HFFc6 (cell line): ENCODE measurements at regions not wholly inside any gene's neighbourhood (a gene's known extent, or its start where the extent isn't known, plus 50 kb on each side); places are given as distances from the start of the nearest gene placed in this dataset.

Experiments
- DNase-seq: peaks from one replicate; pipeline ENCODE4 v3.0.0-alpha.2; 2018
- H3K27ac Mint-ChIP-seq: 2 replicates; pipeline ENCODE4 v1.8.0; 2020; ENCODE audit warnings: mild to moderate bottlenecking, mixed read lengths
- H3K27me3 Mint-ChIP-seq: 2 replicates; pipeline ENCODE4 v1.8.0; 2021; ENCODE audit warnings: mild to moderate bottlenecking, moderate library complexity, mixed read lengths; ENCODE audit not compliant: insufficient read depth
- H3K36me3 Mint-ChIP-seq: 2 replicates; pipeline ENCODE4 v1.8.0; 2021; ENCODE audit warnings: low read depth, mixed read lengths
- H3K4me1 Mint-ChIP-seq: 2 replicates; pipeline ENCODE4 v1.8.0; 2020; ENCODE audit warnings: low read depth, mixed read lengths
- H3K4me3 Mint-ChIP-seq: 2 replicates; pipeline ENCODE4 v1.8.0; 2020; ENCODE audit warnings: mild to moderate bottlenecking, moderate library complexity, mixed read lengths
- H3K9me3 Mint-ChIP-seq: 2 replicates; pipeline ENCODE4 v1.8.0; 2020; ENCODE audit warnings: mild to moderate bottlenecking, mixed read lengths
- CTCF ChIP-seq: fragments of 200-600 bp; sonication (generic); IDR thresholded peaks from 2 replicates; pipeline ENCODE4 v1.5.0; 2021; ENCODE audit warnings: antibody characterized with exemption, mild to moderate bottlenecking

DNA sequence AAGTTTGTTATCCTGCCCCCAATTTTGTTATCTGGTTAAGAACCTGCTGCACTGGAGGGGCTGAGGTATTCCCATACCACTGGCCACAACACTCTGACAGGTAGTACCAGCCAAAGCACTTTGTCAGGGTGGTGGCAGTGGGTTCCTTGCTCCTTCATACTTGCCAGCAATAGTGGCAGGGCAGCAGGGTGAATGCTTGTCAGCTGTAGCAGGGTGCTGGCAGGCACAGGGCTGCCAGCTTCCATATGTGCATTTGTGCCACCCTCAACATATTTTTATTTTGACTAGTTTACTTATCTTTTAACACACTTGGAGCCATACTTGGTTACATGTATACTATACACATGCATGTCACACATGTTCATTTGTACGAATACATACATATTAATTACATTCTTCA lies 294.0 kb upstream of the VWC2 start:
- H3K4me3 Mint-ChIP-seq = no peak overlapping the region
- no peaks in the 10 kb centered on the region for H3K36me3 Mint-ChIP-seq
- H3K27ac Mint-ChIP-seq = no peak overlapping the region
- DNase-seq = no peak
- no peaks in the 10 kb centered on the region for H3K27me3 Mint-ChIP-seq
- peaks cover 75% of the 10 kb centered on the region for H3K9me3 Mint-ChIP-seq
- H3K4me1 Mint-ChIP-seq = no peaks in the 10 kb centered on the region
- TF ChIP-seq CTCF = no peak

- Mint-ChIP-seq H3K9me3 (peaks cover 80% of the 10 kb centered on the region), H3K36me3 (no peaks in the 10 kb centered on the region), H3K27ac (no peak overlapping the region), H3K27me3 (no peaks in the 10 kb centered on the region), H3K4me1 (no peaks in the 10 kb centered on the region), H3K4me3 (no peak overlapping the region)
- TF ChIP-seq CTCF = no peak
- DNase-seq = no peak
Measured at GRCh38 chr7:49479936-49480544, 293.4 kb upstream of the VWC2 start.

DNA sequence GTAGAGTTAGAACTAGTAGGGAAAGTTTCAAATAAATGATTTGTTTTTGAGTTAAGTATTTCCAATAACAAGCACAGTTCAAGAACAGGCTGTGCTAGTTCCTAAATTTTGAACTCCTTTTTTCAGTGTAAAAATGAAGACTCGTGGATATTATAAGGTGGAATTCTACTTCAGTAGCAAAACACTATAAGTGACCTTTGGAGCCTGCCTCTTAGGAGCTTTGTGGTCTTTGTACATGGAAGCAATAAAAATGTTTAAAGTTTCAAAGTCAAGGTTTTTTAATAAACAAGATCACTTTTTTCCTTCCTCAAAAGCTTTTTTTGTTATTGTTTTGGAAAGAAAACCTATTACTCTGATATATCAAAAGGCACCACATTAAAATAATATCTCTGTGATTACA lies 292.4 kb upstream of the VWC2 start:
- no peak overlapping the region for H3K4me3 Mint-ChIP-seq
- TF ChIP-seq CTCF = no peak
- DNase-seq = no peak
- no peaks in the 10 kb centered on the region for H3K27me3 Mint-ChIP-seq
- H3K27ac Mint-ChIP-seq = no peak overlapping the region
- H3K36me3 Mint-ChIP-seq = no peaks in the 10 kb centered on the region
- no peaks in the 10 kb centered on the region for H3K4me1 Mint-ChIP-seq
- peaks cover 76% of the 10 kb centered on the region for H3K9me3 Mint-ChIP-seq

- Mint-ChIP-seq H3K27me3 (no peaks in the 10 kb centered on the region), H3K4me3 (no peak overlapping the region), H3K9me3 (peaks cover 55% of the 10 kb centered on the region), H3K4me1 (no peaks in the 10 kb centered on the region), H3K27ac (no peak overlapping the region), H3K36me3 (no peaks in the 10 kb centered on the region)
- TF ChIP-seq CTCF = no peak
- no peak for DNase-seq
Measured at GRCh38 chr7:49483142-49483541, 290.3 kb upstream of the VWC2 start.

DNA sequence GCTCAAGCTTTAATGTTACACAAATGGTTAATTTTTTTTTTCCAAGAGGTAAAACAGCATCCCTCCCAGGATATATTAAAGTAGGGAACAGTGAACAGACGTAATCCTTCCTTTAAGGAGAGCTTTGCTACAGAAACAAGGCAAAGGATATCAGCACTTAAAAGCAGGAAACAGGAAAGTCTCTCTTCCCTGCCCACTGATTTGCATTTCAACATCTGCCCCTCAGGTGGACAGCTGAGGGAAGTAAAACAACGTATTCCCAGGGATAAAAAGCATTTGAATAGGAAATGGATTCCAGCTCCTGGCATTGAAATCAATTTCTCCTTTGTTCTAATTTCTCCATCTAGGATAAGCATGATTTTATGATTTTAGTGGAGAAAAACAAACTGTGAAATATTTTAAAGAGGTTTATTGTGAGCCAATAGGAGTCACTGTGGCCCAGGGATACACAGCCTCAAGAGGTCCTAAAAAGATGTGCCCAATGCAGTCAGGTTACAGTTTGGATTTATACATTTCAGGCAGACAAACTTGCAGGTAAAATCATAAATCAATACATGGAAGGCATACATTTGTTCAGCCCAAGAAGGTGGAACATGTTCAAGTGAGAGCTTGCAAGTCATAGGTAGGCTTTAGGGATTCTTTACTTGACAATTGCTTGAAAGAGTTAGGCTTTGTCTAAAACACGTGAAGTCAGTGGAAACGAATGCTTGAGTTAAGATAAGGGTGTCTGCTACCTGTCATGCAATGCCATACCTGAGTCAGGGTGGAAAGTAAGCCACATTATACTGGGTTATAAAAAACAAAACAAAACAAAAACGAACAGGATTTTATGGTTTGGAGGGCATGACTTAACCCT lies 286.2 kb upstream of the VWC2 start:
- no peak for DNase-seq
- H3K4me1 Mint-ChIP-seq = no peaks in the 10 kb centered on the region
- H3K9me3 Mint-ChIP-seq = peaks cover 19% of the 10 kb centered on the region
- no peaks in the 10 kb centered on the region for H3K27me3 Mint-ChIP-seq
- no peak overlapping the region for H3K27ac Mint-ChIP-seq
- no peaks in the 10 kb centered on the region for H3K36me3 Mint-ChIP-seq
- no peak for TF ChIP-seq CTCF
- H3K4me3 Mint-ChIP-seq = no peak overlapping the region
